ENCODE measurements at regions not wholly inside any gene's neighbourhood (a gene's known extent, or its start where the extent isn't known, plus 50 kb on each side); places are given as distances from the start of the nearest gene placed in this dataset.
"Not testable (repeated sequence)": the region's sequence is repeated elsewhere in the genome, so short reads cannot be mapped to it uniquely, and the experiment has no call there.

DNA sequence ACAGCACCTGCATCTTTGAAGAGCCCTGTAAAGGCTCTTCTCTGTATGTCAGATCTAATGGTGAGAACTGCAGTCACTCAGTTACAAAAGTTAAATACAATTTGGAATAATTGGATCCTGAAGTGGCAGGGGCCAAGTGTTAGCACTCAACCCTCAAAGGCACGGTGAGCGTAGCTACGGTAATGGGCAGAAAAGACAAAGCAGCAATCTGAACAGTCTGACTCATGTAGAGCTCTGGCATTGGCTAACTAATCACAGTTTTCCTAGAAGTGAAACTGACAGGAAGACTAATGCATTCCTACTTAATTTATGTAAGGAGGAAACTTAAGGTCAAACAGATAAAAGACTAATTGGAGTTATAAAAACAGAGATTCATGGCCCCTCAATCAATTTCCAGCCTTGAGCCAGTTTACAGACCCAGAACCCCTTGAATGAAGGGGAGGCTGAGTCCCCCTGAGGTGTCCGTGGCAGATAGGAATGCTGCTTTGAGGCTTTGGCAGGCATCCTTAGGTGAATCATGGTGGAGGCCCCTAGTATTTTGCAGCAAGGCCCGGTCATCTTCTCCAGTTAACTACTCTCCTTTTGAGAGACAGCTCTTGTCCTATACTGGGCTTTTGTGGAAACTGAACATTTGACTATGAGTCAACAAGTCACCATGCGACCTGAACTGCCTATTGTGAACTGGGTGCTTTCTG is 450.7 kb downstream of the ZNF33B start:
- DNase-seq (ENCODE audit: low spot score), result not testable (repeated sequence)

GRCh38 chr10:42177793-42178689 is 460.3 kb downstream of the ZNF33B start:
- not testable (repeated sequence) for DNase-seq (ENCODE audit: low spot score)

DNA sequence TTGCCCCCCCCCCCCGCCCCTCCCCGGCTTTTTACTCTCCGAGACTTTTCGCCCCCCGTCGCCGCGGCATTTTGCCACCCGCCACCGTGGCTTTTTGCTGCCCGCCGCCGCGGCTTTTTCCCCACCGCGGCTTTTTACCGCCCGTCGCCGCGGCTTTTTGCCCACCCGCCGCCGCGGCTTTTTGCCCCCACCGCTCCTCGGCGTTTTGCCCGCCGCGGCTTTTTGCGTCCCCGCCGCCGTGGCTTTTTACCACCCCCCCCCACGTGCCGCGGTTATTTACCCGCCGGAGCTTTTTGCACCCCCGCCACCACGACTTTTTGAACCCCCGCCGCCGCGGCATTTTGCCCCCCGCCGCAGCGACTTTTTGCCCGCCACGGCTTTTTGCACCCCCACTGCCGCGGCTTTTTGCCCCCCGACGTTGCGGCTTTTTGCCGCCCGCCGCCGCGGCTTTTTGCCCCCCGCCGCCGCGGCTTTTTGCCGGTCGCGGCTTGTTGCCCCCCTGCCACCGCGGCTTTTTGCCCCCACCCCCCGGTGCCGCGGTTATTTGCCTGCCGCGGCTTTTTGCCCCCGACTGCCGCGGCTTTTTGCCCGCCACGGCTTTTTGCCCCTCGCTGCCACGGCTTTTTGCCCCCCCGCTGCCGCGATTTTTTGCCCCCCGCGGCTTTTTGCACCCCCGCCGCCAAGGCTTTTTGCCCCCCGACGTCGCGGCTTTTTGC is 461.1 kb downstream of the ZNF33B start:
- DNase-seq (ENCODE audit: low spot score), result no peak

DNA sequence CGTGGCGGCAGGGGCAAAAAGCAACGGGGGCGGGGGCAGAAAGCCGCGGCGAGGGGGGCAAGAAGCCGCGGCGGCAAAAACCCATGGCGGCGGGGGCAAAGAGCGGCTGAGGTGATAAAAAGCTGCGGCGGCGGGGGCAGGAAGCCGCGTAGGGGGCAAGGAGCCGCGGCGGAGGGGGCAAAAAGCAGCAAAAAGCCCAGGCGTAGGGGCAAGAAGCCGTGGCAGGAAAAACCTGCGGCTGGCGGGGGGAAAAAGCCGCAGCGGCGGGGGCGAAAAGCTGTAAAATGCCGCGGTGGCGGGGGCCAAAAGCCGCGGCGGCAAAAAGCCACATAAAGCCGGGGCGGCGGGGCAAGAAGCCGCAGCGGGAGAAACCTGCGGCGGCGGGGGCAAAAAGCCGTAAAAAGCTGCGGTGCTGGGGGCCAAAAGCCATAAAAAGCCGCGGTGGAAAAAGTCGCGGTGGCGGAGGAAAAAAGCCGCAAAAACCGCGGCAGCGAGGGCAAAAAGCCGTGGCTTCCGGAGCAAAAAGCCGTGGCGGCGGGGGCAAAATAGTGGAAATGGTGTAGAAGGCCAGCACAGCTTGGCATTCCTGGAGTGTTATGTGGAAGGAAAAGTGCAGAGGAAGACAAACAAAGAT is 487.8 kb downstream of the ZNF33B start:
- no peak for DNase-seq (ENCODE audit: low spot score)

- no peak for DNase-seq (ENCODE audit: low spot score)
These were observed 488.5 kb downstream of the ZNF33B start for GRCh38 chr10:42149722-42150427.

DNA sequence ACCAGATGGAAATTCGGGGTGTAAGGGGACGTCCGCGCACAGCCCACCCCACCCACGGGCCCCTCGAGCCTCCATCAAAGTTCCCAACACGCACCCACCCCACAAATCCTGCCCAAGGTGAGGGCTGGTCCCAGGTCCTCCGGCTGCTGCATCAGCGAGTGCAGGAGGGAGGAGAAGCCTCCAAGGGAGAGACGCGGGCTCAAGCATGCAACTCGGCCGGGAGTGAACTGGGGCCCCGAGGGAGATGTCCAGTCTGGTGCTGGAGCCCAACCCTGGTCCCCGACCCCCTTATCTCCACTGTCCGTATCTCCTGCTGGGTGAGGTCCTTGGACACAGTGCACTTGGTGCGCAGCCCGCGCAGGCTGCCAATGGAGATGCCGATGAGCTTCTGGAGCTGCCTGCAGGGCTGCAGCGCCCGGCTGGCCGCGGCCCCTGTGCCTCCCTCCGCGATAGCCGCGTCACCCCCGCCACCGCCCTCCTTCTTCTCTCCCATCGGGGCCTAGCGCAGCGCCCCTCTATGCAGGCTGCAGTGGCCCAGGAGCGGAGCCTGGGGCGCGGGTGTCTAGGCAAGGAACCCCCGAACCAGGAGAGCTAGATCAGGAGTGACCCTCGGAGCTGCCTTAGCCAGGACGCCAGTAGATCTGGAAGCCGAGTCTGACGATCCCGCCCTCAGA is 489.2 kb downstream of the ZNF33B start:
- DNase-seq (ENCODE audit: low spot score), result no peak

GRCh38 chr10:42146165-42146564 is 492.2 kb downstream of the ZNF33B start:
- not testable (repeated sequence) for DNase-seq (ENCODE audit: low spot score)

GRCh38 chr10:42138023-42138422 is 500.3 kb downstream of the ZNF33B start:
- DNase-seq (ENCODE audit: low spot score), result not testable (repeated sequence)

- DNase-seq (ENCODE audit: low spot score), result no peak
These were observed 525.3 kb downstream of the ZNF33B start for GRCh38 chr10:42113158-42113450.

DNA sequence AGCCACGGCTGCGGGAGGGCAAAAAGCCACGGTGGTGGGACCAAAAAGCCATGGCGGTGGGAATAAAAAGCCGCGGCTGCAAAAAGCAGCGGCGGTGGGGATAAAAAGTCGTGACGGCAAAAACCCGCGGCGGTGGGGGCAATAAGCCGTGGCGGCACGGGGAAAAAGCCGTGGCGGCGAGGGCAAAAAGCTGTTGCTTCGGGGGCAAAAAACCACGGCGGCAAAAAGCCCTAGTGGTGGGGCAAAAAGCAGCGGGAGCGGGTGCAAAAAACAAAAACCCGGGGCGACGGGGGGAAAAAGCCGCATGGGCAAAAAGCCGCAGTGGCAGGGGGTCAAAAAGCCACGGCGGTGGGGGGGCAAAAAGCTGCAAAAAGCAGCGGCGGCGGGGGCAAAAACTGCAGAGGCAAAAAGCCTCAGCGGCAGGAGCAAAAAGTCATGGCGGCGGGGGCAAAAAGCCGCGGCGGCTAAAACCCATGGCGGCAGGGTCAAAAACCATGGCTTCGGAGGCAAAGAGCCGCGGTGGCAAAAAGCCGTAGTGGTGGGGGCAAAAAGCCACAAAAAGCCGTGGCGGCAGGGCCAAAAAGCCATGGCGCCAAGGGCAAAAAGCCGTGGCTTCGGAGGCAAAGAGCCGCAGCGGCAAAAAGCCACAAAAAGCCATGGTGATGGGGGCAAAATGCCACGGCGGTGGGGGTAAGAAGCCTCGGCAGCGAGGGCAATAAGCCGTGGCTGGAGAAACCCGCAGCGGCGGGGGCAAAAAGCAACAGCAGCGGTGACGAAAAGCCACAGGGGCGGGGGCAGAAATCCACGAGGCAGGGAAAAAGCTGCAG is 525.8 kb downstream of the ZNF33B start:
- DNase-seq (ENCODE audit: low spot score), result no peak

DNA sequence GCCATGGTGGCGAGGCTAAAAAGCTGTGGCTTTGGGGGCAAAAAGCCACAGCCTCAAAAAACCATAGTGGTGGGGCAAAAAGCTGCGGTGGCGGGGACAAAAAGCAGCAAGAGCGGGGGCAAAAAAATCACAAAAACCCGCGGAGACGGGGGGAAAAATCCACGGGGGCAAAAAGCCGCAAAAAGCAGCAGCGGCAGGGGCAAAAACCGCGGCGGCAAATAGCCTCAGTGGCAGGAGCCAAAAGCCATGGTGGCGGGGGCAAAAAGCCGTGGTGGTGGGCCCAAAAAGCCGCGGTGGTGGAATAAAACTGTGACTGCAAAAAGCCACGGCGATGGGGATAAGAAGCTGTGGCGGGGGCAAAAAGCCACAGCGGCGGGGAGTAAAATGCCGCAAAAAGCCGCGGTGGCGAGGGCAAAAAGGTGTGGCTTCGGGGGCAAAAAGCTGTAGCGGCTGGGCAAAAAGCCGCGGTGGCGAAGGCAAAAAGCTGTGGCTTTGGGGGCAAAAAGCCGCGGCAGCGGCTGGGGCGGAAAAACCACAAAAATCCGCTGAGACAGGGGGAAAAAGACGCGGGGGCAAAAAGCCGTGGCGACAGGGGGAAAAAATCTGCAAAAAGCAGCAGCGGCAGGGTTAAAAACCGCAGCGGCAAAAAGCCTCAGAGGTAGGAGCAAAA is 526.6 kb downstream of the ZNF33B start:
- DNase-seq (ENCODE audit: low spot score), result no peak

DNA sequence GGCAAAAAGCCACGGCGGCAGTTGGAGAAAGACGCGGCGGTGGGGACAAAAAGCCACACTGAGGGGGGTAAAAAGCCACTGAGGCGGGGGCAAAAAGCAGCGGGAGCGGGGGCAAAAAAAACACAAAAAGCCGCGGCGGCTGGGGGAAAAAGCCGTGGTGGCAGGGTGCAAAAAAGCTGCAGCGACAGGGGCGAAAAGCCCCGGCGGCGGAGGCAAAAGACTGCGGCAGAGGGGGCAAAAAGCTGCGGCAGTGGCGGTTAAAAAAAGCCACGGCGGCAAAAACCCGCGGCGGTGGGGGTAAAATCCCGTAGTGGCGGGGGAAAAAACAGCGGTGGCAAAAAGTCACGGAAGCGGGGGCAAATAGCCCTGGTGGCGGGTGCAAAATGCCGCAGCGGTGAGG is 527.3 kb downstream of the ZNF33B start:
- no peak for DNase-seq (ENCODE audit: low spot score)
